ENCODE measurements at regions not wholly inside any gene's neighbourhood (a gene's known extent, or its start where the extent isn't known, plus 50 kb on each side); places are given as distances from the start of the nearest gene placed in this dataset.

DNA sequence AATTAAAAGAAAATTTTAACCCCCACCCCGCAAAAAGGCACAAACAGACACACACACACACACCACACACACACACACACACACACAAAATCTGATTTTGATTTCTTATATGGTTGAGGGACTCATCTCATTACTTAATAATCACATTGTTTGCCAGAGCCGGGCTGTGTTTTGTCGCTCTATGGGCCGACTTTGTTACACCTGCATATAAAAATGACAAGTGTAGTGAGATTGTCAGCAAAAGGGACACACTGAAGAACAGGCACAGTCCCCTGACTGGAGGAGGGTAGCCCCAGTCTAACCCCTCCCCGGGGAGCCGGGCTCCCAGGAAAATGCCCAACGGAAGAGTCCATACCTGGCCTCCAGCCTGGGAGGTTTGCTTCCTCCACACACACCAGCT, 221.6 kb downstream of the ENGASE start:
- TF ChIP-seq, protein P1, sequence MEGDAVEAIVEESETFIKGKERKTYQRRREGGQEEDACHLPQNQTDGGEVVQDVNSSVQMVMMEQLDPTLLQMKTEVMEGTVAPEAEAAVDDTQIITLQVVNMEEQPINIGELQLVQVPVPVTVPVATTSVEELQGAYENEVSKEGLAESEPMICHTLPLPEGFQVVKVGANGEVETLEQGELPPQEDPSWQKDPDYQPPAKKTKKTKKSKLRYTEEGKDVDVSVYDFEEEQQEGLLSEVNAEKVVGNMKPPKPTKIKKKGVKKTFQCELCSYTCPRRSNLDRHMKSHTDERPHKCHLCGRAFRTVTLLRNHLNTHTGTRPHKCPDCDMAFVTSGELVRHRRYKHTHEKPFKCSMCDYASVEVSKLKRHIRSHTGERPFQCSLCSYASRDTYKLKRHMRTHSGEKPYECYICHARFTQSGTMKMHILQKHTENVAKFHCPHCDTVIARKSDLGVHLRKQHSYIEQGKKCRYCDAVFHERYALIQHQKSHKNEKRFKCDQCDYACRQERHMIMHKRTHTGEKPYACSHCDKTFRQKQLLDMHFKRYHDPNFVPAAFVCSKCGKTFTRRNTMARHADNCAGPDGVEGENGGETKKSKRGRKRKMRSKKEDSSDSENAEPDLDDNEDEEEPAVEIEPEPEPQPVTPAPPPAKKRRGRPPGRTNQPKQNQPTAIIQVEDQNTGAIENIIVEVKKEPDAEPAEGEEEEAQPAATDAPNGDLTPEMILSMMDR (IDR thresholded peaks at IDR 0.05), result no peak
- no peak for TF ChIP-seq POLR2A (IDR thresholded peaks at IDR 0.05)

Data from body of pancreas (tissue), 4 donors.